WTC11 (cell line): ENCODE measurements at regions not wholly inside any gene's neighbourhood (a gene's known extent, or its start where the extent isn't known, plus 50 kb on each side); places are given as distances from the start of the nearest gene placed in this dataset.

Experiments used
- ATAC-seq: fragments of 200-7000 bp; cut with Tn5 transposase; 2 replicates; pipeline ENCODE4 v1.10.0; 2021; ENCODE audit warnings: mild to moderate bottlenecking, moderate library complexity
- CTCF ChIA-PET: fragments of 300-600 bp; sonication (Branson Sonifier 250); formaldehyde crosslinking; loops from one replicate; lab custom pipeline; 2021; ENCODE audit warnings: antibody characterized with exemption; lab: Charles Lee
- POLR2A ChIA-PET: fragments of 350-600 bp; sonication (Branson Sonifier 250); formaldehyde crosslinking; loops from one replicate; lab custom pipeline; 2021; ENCODE audit warnings: antibody characterized with exemption; lab: Charles Lee
- DNase-seq: peaks from one replicate; pipeline ENCODE4 v3.0.0; 2021; ENCODE audit warnings: low spot score
- H3K27ac Mint-ChIP-seq: 2 replicates; pipeline ENCODE4 v1.8.0; 2021; ENCODE audit warnings: mixed read lengths
- H3K27me3 Mint-ChIP-seq: 2 replicates; pipeline ENCODE4 v1.8.0; 2021; ENCODE audit warnings: low read depth, mild to moderate bottlenecking, moderate library complexity, mixed read lengths
- H3K36me3 Mint-ChIP-seq: 2 replicates; pipeline ENCODE4 v1.8.0; 2021; ENCODE audit warnings: mixed read lengths
- H3K4me1 Mint-ChIP-seq: 2 replicates; pipeline ENCODE4 v1.8.0; 2022; ENCODE audit warnings: mixed read lengths
- H3K4me3 Mint-ChIP-seq: 2 replicates; pipeline ENCODE4 v1.8.0; 2021; ENCODE audit warnings: mild to moderate bottlenecking, moderate library complexity, mixed read lengths
- H3K9me3 Mint-ChIP-seq: 2 replicates; pipeline ENCODE4 v1.8.0; 2021; ENCODE audit warnings: mixed read lengths
- AFF4 ChIP-seq: sonication (generic); formaldehyde crosslinking; IDR thresholded peaks from 2 replicates; pipeline ENCODE4 v1.8.1; 2023; ENCODE audit warnings: mild to moderate bottlenecking, missing genetic modification reagents, borderline replicate concordance
- ARID4B ChIP-seq: sonication (generic); formaldehyde crosslinking; IDR thresholded peaks from 2 replicates; pipeline ENCODE4 v1.8.0; 2023; ENCODE audit warnings: missing genetic modification reagents, mild to moderate bottlenecking, borderline replicate concordance
- ERG ChIP-seq: fragments of 250-450 bp; sonication (Bioruptor Pico); IDR thresholded peaks from 2 replicates; pipeline ENCODE4 v1.8.0; 2021; ENCODE audit warnings: mild to moderate bottlenecking
- FOXJ3 ChIP-seq: sonication (generic); formaldehyde crosslinking; IDR thresholded peaks from 2 replicates; pipeline ENCODE4 v1.9.0; 2021; ENCODE audit warnings: missing genetic modification reagents, mild to moderate bottlenecking, borderline replicate concordance
- HMGXB4 ChIP-seq: sonication (generic); formaldehyde crosslinking; IDR thresholded peaks from 2 replicates; pipeline ENCODE4 v1.8.1; 2023; ENCODE audit warnings: mild to moderate bottlenecking, moderate library complexity, missing genetic modification reagents
- NFYB ChIP-seq: sonication (generic); formaldehyde crosslinking; conservative IDR thresholded peaks from 2 replicates; pipeline ENCODE4 v1.8.0; 2022; ENCODE audit warnings: low read depth, missing genetic modification reagents
- NR2C2 ChIP-seq: sonication (generic); formaldehyde crosslinking; IDR thresholded peaks from 2 replicates; pipeline ENCODE4 v1.8.0; 2022; ENCODE audit warnings: mild to moderate bottlenecking, missing genetic modification reagents
- PRRX2 ChIP-seq: fragments of 250-450 bp; sonication (Bioruptor Pico); IDR thresholded peaks from 2 replicates; pipeline ENCODE4 v1.8.0; 2021; ENCODE audit warnings: mild to moderate bottlenecking
- RELA ChIP-seq: sonication (generic); formaldehyde crosslinking; IDR thresholded peaks from 2 replicates; pipeline ENCODE4 v1.8.1; 2022; ENCODE audit warnings: missing genetic modification reagents, mild to moderate bottlenecking, borderline replicate concordance
- TEAD1 ChIP-seq: sonication (generic); formaldehyde crosslinking; IDR thresholded peaks from 2 replicates; pipeline ENCODE4 v1.8.0; 2022; ENCODE audit warnings: mild to moderate bottlenecking, missing genetic modification reagents
- ZNF232 ChIP-seq: sonication (generic); formaldehyde crosslinking; IDR thresholded peaks from 2 replicates; pipeline ENCODE4 v1.8.0; 2022; ENCODE audit warnings: mild to moderate bottlenecking, missing genetic modification reagents
- ZNF263 ChIP-seq: sonication (generic); formaldehyde crosslinking; IDR thresholded peaks from 2 replicates; pipeline ENCODE4 v1.8.1; 2022; ENCODE audit warnings: low read depth, mild to moderate bottlenecking, moderate library complexity, missing genetic modification reagents
- ZNF317 ChIP-seq: sonication (generic); formaldehyde crosslinking; IDR thresholded peaks from 2 replicates; pipeline ENCODE4 v1.8.1; 2023; ENCODE audit warnings: low read depth, mild to moderate bottlenecking, moderate library complexity, missing genetic modification reagents, borderline replicate concordance
- ZNF512 ChIP-seq: sonication (generic); formaldehyde crosslinking; IDR thresholded peaks from 2 replicates; pipeline ENCODE4 v1.8.1; 2022; ENCODE audit warnings: missing genetic modification reagents, borderline replicate concordance

- Mint-ChIP-seq H3K27me3 (no peaks in the 10 kb centered on the region), H3K4me3 (no peak overlapping the region), H3K4me1 (no peaks in the 10 kb centered on the region), H3K9me3 (no peaks in the 10 kb centered on the region), H3K36me3 (no peaks in the 10 kb centered on the region), H3K27ac (no peak overlapping the region)
- CTCF ChIA-PET, result no interaction called here
- POLR2A ChIA-PET, result no interaction called here
- TF ChIP-seq NFYB (CRISPR knock-in tag), result no peak
- no peak for TF ChIP-seq FOXJ3
- TF ChIP-seq AFF4 (CRISPR knock-in tag), result no peak
- no peak for TF ChIP-seq ARID4B (CRISPR knock-in tag)
- TF ChIP-seq NR2C2 (CRISPR knock-in tag), result no peak
- no peak for TF ChIP-seq ZNF263 (CRISPR knock-in tag)
- TF ChIP-seq HMGXB4, result no peak
- TF ChIP-seq TEAD1, result no peak
- TF ChIP-seq PRRX2, result no peak
- no peak for TF ChIP-seq RELA (CRISPR knock-in tag)
- no peak for TF ChIP-seq ZNF317 (CRISPR knock-in tag)
- ATAC-seq (no peak), DNase-seq (no peak)
These were observed 295.8 kb upstream of the ZNF804A start for GRCh38 chr2:184302506-184302905.

GRCh38 chr2:184304006-184304405 is 294.3 kb upstream of the ZNF804A start:
- no peak for ATAC-seq
- DNase-seq, result no peak
- no peaks in the 10 kb centered on the region for H3K4me1 Mint-ChIP-seq
- CTCF ChIA-PET, result no interaction called here
- H3K27ac Mint-ChIP-seq, result no peak overlapping the region
- TF ChIP-seq ZNF232, result no peak
- TF ChIP-seq ERG (CRISPR knock-in tag), result no peak
- TF ChIP-seq ARID4B (CRISPR knock-in tag), result no peak
- no peak for TF ChIP-seq ZNF512 (CRISPR knock-in tag)
- TF ChIP-seq, all 79 proteins: peak for 0
- Mint-ChIP-seq H3K4me3 (no peak overlapping the region), H3K36me3 (no peaks in the 10 kb centered on the region), H3K27me3 (no peaks in the 10 kb centered on the region), H3K9me3 (no peaks in the 10 kb centered on the region)
- POLR2A ChIA-PET, result no interaction called here
